Activated naive CD8-positive, alpha-beta T cell treated with anti-CD3 and anti-CD28 coated beads for 36 hours (primary cell): ENCODE measurements at regions not wholly inside any gene's neighbourhood (a gene's known extent, or its start where the extent isn't known, plus 50 kb on each side); places are given as distances from the start of the nearest gene placed in this dataset.

Source experiments
- DNase-seq: peaks from one replicate; pipeline ENCODE4 v3.0.0; 2021
- H3K27ac Mint-ChIP-seq: one replicate; pipeline ENCODE4 v1.8.0; 2022; ENCODE audit warnings: mild to moderate bottlenecking, moderate library complexity, mixed read lengths
- H3K27me3 Mint-ChIP-seq: one replicate; pipeline ENCODE4 v1.8.0; 2022; ENCODE audit warnings: mild to moderate bottlenecking, mixed read lengths
- H3K36me3 Mint-ChIP-seq: one replicate; pipeline ENCODE4 v1.8.0; 2021; ENCODE audit warnings: mild to moderate bottlenecking, mixed read lengths
- H3K4me1 Mint-ChIP-seq: one replicate; pipeline ENCODE4 v1.8.0; 2021; ENCODE audit warnings: mixed read lengths
- H3K4me3 Mint-ChIP-seq: one replicate; pipeline ENCODE4 v1.8.0; 2022; ENCODE audit warnings: mild to moderate bottlenecking, moderate library complexity, mixed read lengths
- H3K9me3 Mint-ChIP-seq: one replicate; pipeline ENCODE4 v1.8.0; 2022; ENCODE audit warnings: mixed read lengths

DNA sequence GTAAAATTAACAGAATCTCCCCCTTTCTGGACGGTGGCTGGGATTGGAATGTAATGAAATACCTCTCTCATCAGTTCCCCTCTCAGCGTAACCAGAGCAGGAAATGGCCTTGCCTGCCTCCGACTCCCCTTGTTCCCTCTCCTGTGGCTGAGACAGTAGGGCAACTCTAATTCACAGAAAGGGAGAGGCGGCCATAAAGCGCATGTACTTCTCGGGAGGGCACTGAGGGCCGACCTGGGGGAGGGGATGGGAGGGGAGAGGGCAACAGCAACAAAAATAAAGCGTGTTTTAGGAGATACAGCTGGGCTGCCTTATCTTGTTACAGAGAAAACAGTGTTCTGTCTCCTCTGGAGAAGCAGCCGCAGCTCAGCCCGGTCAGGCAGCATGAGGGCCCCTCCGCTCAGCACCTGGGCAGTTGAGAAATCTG is 783.3 kb upstream of the ARRDC4 start:
- Mint-ChIP-seq H3K27me3 (peaks cover 3% of the 10 kb centered on the region), H3K9me3 (no peaks in the 10 kb centered on the region), H3K4me1 (no peaks in the 10 kb centered on the region), H3K36me3 (no peaks in the 10 kb centered on the region), H3K4me3 (no peak overlapping the region), H3K27ac (no peak overlapping the region)
- DNase-seq = no peak

DNA sequence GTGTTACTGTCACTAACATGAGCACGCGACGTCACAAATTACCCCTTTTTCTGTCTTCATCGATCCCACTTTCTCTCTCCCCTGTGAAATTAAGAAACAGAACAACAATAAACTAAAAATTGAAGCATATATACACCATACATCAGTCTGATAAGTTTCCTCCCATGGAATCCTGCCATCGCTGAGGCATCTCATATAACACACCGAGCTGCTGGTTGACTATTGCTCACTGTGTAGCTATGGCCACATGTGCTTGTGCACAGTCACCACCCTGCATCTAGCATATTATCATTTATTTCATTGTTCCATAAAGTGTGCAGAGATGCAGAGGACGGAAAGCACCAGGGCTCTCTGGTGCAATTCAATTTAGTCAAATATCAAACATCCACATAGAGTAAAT is 777.9 kb upstream of the ARRDC4 start:
- no peak for DNase-seq
- Mint-ChIP-seq H3K27ac (no peak overlapping the region), H3K4me1 (no peaks in the 10 kb centered on the region), H3K27me3 (no peaks in the 10 kb centered on the region), H3K36me3 (no peaks in the 10 kb centered on the region), H3K4me3 (no peak overlapping the region), H3K9me3 (peaks cover 3% of the 10 kb centered on the region)

DNA sequence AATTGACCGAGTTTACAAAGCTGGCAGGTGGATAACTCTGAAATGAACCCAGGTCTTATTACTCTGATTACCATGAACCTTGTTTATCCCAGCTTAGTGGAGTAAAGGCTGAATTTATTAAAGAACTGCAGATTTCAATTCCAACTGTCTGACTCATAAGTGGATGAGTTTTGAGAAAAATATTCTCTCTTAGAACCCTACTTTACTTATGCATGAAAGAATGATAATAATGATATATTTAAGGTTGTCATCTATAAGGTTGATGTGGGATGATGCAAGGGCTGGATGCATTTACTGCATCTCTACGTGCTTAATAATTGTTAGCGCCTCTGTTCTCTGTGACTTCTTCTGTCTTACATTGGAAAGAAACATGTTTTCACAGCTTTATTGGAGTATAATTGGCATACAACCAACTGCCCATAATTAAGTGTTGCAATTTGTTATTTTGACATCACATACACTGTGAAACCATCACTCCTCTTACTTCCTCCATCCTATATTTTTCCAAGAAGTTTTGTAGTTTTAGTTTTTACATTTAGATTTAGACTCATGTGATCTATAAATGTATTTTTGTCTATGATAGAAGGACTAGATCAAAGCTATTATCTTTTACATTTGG is 771.2 kb upstream of the ARRDC4 start:
- Mint-ChIP-seq H3K27ac (no peak overlapping the region), H3K9me3 (peaks cover 7% of the 10 kb centered on the region), H3K36me3 (no peaks in the 10 kb centered on the region), H3K4me3 (no peak overlapping the region), H3K4me1 (no peaks in the 10 kb centered on the region), H3K27me3 (no peaks in the 10 kb centered on the region)
- DNase-seq = no peak

DNA sequence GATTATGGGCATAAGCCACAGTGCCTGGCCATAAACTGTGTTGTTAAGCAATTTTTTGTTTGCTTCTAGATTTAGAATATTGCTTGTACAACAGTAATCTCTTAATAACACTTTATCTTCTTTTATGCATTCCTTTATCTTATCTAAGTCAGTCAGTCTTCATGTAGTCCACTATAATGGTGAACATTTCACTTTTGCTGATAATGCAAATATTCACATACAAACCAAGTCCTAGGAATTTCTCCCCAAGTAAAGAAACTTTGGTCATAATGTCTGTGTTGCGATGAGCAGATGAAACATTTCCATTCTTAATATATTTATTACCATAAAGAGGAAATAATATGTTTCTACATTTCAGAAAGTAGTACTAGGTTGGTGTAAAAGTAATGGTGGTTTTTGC is 765.8 kb upstream of the ARRDC4 start:
- DNase-seq = no peak
- Mint-ChIP-seq H3K4me3 (no peak overlapping the region), H3K9me3 (no peaks in the 10 kb centered on the region), H3K27ac (no peak overlapping the region), H3K4me1 (no peaks in the 10 kb centered on the region), H3K36me3 (no peaks in the 10 kb centered on the region), H3K27me3 (no peaks in the 10 kb centered on the region)

DNA sequence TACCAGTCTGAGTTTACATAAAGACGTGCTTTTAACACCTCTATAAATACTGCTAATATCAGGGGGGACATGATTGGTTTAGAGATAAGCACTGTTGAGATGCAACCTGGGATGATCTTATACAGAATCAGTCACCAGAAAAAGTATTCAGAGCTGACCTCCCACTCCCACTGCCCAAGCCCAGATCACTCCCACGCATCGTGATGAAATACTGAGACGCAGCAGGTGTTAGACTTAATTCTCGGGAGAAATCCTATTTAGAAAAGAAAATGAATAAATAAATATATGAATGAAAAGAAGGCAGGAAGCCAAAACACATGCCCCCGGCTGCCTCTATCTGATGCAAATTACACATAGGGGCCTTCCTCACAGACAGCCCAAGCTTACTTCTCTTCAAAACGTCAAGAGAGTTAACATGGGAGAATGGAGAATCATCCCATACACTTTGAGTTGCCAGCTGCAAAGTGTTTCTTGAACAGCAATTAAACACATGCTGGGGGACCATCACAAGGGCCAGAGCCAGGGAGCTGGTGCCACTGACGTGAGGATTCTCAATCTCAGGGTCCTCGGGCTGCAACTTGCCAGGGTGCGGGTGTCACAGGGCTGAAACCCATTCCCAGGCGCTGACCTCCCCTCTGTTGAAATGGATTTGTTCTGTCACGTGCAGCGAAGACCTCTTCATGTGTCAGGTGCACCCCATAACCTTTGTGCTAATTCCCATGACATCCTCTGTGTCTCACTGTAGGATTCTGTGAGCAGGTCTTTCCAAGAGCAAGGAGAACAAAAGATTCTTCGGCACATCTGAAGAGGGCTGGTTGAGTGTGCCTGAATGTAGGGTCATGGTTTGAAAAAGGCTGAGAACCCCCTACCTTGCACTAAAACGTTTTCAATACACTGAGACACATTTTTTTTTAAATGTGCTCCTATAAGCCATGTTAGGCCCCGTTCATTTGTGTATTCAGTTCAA is 764.2 kb upstream of the ARRDC4 start:
- Mint-ChIP-seq H3K4me1 (no peaks in the 10 kb centered on the region), H3K27me3 (no peaks in the 10 kb centered on the region), H3K9me3 (no peaks in the 10 kb centered on the region), H3K4me3 (no peak overlapping the region), H3K27ac (no peak overlapping the region), H3K36me3 (no peaks in the 10 kb centered on the region)
- no peak for DNase-seq

DNA sequence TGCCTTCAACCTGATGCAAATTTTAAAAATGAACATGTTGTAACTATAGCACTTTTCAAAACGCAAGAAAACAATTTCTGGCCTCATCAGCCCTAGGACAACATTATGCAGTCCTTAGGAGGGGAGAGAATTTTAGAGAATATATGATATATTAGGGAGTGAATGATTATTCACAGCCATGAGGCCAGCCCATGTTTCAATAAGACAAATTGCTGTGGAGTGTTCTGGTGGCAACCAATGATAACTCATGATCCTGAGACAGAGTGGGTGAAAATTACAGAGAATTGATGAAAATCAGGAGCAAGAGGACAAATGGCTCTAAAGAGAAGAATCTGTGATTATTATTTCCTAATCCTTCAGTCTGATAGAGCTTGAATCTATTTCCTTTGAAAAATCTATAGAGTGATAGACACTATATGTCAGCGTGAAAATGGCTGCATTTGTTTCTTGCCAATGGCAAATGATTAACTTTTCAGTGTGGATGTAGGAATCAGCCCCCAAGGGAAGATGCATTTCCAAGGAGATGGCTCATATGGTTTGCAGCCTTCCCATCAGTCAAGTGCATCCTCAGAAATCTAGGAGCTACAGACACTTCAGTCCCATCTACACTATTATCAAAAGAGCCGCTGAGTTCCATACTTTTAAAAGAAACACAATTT is 761.0 kb upstream of the ARRDC4 start:
- no peak for DNase-seq
- Mint-ChIP-seq H3K36me3 (no peaks in the 10 kb centered on the region), H3K4me3 (no peak overlapping the region)

DNA sequence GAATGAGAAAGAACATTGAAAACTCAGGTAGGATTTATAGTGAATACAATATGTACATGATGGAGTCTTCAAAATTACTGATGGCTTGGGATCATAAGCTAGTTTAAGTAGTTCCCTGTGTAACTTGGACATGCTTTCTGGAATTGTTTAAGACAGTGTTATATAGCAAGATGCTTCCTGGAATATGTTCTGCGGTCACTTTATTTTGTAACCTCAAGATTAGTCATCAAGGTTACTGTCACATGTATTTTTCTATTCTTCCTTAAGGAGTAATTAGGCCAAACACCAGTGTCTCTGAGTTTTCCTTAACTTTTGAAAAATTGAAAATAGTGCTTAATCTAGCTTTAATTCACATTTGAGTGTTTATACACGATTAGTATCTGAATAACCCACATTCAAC is 760.3 kb upstream of the ARRDC4 start:
- Mint-ChIP-seq H3K36me3 (no peaks in the 10 kb centered on the region), H3K4me1 (no peaks in the 10 kb centered on the region), H3K4me3 (no peak overlapping the region), H3K27me3 (no peaks in the 10 kb centered on the region), H3K9me3 (peaks cover 2% of the 10 kb centered on the region), H3K27ac (no peak overlapping the region)
- no peak for DNase-seq

More for the DNA sequence above, 761.0 kb upstream of the ARRDC4 start:
- Mint-ChIP-seq H3K27ac (no peak overlapping the region), H3K4me1 (no peaks in the 10 kb centered on the region), H3K27me3 (no peaks in the 10 kb centered on the region), H3K9me3 (no peaks in the 10 kb centered on the region)

DNA sequence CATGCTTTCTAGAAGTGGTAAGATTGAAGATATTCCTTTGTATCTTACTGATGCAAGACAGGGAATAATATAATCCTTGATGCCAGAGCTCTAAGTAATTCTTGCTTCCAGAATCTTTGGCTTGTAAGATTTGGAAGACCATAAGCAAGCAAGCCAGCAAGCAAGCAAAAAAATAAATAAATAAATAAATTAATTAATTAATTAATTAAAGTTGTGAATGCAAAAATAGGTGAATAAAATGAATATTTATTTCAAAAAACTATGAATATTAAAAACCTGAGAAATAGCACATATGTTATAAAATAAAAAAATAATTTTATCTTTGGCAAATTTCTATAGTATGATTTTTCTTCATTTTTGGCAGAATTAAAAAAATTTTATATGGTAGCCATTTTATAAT is 750.2 kb upstream of the ARRDC4 start:
- Mint-ChIP-seq H3K27ac (no peak overlapping the region), H3K4me1 (no peaks in the 10 kb centered on the region), H3K4me3 (no peak overlapping the region), H3K36me3 (no peaks in the 10 kb centered on the region), H3K9me3 (no peaks in the 10 kb centered on the region), H3K27me3 (no peaks in the 10 kb centered on the region)
- DNase-seq = no peak

DNA sequence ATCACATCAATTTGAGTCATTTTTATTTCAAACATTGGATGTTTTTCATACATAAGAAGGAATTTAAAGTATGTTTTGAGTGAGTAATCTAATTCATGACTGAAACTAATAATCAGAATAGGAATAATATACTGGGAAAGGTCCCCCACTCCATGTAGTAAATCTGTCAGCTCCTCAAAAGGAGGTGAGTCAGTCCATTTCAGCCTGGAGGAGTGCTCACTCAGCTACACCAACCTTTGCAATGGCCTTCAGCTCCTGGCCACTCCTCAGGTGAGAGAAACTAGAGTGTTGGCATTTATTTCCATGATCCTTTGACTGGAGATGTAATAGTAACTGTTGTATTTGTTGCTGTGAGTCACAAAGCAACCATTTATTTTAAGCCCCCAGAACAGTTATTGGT is 744.9 kb upstream of the ARRDC4 start:
- H3K4me3 Mint-ChIP-seq = no peak overlapping the region
- no peaks in the 10 kb centered on the region for H3K9me3 Mint-ChIP-seq
- no peaks in the 10 kb centered on the region for H3K27me3 Mint-ChIP-seq
- no peak for DNase-seq
- no peaks in the 10 kb centered on the region for H3K4me1 Mint-ChIP-seq
- no peak overlapping the region for H3K27ac Mint-ChIP-seq
- no peaks in the 10 kb centered on the region for H3K36me3 Mint-ChIP-seq

DNA sequence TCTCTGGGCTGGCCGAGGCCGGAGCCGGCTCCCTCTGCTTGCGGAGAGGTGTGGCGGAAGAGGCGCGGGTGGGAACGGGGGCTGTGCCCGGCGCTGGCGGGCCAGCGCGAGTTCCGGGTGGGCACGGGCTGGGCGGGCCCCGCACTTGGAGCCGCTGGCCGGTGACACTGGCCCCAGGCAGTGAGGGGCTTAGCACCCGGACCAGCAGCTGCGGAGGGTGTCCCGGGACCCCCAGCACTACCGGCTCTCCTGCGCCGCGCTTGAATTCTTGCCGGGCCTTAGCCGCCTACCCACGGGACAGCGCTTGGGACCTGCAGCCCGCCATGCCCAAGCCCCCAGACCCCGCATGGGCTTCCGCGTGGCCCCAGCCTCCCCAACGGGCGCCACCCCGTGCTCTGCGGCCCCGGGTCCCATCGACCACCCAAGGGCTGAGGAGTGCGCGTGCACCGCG is 736.3 kb upstream of the ARRDC4 start:
- Mint-ChIP-seq H3K9me3 (no peaks in the 10 kb centered on the region), H3K27ac (no peak overlapping the region), H3K4me1 (no peaks in the 10 kb centered on the region), H3K27me3 (no peaks in the 10 kb centered on the region), H3K4me3 (no peak overlapping the region), H3K36me3 (no peaks in the 10 kb centered on the region)
- no peak for DNase-seq

DNA sequence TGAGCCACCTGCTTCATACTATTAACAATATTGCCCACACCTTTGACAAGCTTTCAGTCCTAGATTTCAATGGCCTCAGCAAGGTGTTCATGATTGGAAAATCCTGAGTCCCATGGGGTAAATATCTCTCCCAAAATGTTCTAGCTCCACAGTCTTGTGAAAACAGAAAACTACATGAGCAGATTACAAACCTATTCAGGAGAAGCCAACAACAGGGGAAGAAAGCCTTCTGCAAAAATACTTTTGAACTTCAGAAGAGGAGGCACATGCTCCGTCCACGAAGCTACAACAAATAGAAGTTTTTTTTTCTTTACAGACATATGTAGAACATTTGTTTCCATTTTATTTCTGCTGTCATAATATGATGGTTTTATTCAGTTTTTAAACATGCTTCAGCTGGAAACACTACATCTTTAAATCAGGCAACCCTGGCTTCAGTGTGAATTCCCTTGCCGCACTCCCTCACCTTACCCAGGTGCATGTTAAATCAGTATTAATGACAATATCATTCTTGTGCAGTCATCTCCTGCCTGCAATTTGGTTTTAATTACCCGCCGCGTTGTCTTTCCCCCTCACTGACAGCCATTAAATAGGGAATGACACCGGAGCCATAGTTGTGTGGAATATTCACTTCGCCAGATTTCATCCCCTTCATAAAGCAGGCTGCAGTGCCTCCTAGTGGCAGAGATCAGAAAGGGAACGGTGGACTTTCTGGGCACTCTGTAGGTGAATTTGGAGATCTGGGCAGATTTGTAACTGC is 725.5 kb upstream of the ARRDC4 start:
- Mint-ChIP-seq H3K4me3 (no peak overlapping the region), H3K36me3 (no peaks in the 10 kb centered on the region)

DNA sequence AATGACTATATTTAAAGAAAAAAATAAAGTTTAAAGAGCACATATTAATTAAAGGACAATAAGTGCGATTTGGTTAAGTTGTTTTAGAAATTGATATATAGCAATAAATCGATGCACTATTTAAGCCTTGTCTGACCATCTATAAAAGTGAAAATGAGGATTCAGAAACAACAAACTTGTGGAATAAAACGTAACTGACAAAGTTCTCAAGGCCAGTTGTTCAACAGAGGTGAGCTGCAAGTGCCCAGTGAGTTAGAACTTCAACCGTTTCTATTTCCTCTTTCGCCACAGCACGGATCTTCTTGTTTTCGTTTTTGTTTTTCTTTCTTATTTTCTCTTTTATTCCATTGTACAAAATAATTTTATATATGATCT is 724.9 kb upstream of the ARRDC4 start:
- peaks cover 19% of the 10 kb centered on the region for H3K27me3 Mint-ChIP-seq
- H3K9me3 Mint-ChIP-seq = no peaks in the 10 kb centered on the region
- no peak overlapping the region for H3K27ac Mint-ChIP-seq
- no peaks in the 10 kb centered on the region for H3K4me1 Mint-ChIP-seq
- no peak for DNase-seq
- no peaks in the 10 kb centered on the region for H3K36me3 Mint-ChIP-seq
- H3K4me3 Mint-ChIP-seq = no peak overlapping the region

More for the DNA sequence above, 725.5 kb upstream of the ARRDC4 start:
- Mint-ChIP-seq H3K9me3 (no peaks in the 10 kb centered on the region), H3K27me3 (peaks cover 19% of the 10 kb centered on the region), H3K27ac (no peak overlapping the region), H3K4me1 (no peaks in the 10 kb centered on the region)
- no peak for DNase-seq

DNA sequence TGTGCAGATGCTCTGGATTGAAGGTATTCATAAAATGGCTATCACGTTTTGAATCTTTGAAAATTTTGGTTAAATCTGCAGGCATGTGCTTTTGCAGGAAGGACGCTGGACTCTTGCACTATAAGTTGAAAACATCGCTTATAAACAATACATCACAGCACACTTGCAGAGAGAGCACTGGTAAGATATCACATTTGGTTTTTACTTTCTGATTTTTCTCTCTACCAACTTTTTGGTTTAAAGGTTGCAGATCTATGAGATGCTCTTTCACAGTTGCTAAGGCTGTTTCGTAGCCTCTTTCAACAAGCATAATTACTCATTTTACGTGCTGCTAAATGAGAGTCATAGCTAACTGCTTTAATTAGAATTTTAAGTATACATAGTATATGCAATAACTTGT is 724.4 kb upstream of the ARRDC4 start:
- Mint-ChIP-seq H3K4me1 (no peaks in the 10 kb centered on the region), H3K36me3 (no peaks in the 10 kb centered on the region), H3K9me3 (no peaks in the 10 kb centered on the region), H3K27me3 (peaks cover 19% of the 10 kb centered on the region), H3K27ac (no peak overlapping the region), H3K4me3 (no peak overlapping the region)
- no peak for DNase-seq

DNA sequence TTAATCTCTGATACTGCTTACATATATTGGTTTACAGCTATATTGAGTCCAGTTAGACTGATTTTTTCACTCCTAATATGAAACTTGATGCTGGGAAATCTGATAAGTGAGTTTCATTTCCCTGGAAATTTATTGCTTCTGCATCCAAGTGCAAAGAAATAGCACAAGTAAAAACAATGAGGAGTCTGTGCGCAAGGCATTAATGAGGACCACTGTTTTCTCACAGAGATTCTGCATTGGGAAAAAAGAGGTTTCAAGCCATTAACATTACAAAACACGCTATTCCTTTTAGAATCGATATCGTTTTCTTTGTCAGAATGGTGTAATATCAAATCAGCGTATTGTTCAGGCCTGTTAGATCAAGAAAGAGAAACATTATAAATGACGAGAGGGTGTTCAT is 723.3 kb upstream of the ARRDC4 start:
- H3K9me3 Mint-ChIP-seq = no peaks in the 10 kb centered on the region
- H3K27me3 Mint-ChIP-seq = peaks cover 19% of the 10 kb centered on the region
- H3K4me3 Mint-ChIP-seq = no peak overlapping the region
- H3K27ac Mint-ChIP-seq = no peak overlapping the region
- H3K4me1 Mint-ChIP-seq = no peaks in the 10 kb centered on the region
- no peak for DNase-seq
- H3K36me3 Mint-ChIP-seq = no peaks in the 10 kb centered on the region

DNA sequence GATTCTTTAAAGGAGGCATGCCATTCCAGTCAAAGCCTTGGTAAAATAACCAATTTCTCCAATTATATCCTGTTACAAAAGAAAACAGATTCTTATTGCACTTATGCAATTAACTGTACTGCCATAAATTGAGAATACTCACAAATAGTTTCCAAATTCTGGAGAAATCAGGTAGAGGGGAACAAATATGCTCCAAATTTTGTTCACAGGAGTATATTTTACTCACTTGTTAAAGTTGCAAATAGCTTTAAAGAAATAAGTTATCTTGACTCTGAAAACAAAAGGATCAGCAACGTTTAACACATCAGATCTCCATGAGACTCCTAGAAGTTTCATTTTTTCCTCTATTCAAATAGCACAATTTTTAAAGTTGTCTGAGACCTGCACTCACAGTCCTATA is 712.1 kb upstream of the ARRDC4 start:
- no peak overlapping the region for H3K27ac Mint-ChIP-seq
- no peak overlapping the region for H3K4me3 Mint-ChIP-seq
- peaks cover 5% of the 10 kb centered on the region for H3K9me3 Mint-ChIP-seq
- H3K4me1 Mint-ChIP-seq = no peaks in the 10 kb centered on the region
- peaks cover 8% of the 10 kb centered on the region for H3K27me3 Mint-ChIP-seq
- no peaks in the 10 kb centered on the region for H3K36me3 Mint-ChIP-seq
- no peak for DNase-seq
